ENCODE measurements at regions not wholly inside any gene's neighbourhood (a gene's known extent, or its start where the extent isn't known, plus 50 kb on each side); places are given as distances from the start of the nearest gene placed in this dataset.

DNA sequence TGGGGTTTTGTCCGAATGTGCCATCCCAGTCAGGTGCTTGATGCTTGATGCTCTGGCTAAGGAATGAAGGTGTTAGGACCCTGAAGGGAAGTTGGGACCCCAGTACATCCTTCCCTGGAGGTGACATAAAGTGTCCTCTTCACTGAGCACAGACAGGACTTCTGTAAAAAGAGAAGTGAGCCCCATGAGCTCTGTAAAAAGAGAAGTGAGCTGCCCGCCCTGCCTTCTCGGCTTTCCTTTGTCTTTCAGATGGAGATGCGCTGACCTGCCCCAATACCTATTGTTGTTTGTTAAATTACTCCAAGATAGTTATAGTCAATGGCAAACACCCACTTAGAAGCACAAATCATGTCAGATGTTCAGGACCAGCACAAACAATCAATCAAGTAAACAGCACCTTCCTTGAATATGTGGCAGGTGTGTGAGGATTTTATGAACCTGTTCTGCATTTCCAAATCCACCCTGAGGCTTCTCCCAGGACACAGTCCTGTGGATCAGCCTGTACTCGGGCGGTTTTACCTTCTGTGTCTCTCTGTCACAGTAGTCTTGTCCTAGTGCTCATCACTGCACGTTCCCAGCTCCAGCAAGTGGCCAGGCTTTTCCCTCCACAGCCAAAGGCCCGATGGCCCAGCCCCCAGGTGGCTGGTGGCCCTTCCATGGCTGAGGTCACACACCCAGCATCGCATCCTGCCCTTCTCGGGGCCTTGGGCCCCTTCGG, 191.4 kb downstream of the MTRR start:
- Histone ChIP-seq H3K27me3 (replicated peaks; ENCODE audit: control insufficient read depth, insufficient read depth, low read length) (0 out of 2 replicates have a peak, but pooled peaks cover 1% of the 10 kb centered on the region), H3K36me3 (ENCODE audit: control insufficient read depth, insufficient read depth, low read length) (no peaks in the 10 kb centered on the region)
- no peak for DNase-seq (ENCODE audit: extremely low read depth, insufficient read length)

DNA sequence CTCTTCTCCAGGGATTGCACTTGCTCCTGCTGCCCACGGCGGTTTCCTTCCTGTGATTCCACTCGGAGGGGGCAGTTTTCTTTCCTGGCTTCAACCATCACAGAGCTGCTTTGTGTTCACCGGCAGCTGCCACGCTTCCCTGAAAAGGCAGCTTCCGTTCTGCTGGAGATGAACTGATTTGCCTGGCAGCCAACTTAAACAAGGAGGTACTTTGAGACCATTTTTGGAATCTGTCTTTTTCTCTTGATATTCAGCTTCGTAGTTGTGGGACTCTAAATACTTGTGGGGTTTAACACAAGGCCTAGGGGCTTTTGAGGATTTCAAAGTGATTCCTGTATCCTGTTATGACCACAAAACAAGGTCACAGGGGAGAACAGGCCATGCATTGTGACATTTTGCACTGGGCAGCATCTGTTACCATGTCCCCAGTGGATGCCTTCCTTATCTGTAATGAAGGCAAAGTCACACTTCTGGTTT, 192.0 kb downstream of the MTRR start:
- TF ChIP-seq, protein P1, sequence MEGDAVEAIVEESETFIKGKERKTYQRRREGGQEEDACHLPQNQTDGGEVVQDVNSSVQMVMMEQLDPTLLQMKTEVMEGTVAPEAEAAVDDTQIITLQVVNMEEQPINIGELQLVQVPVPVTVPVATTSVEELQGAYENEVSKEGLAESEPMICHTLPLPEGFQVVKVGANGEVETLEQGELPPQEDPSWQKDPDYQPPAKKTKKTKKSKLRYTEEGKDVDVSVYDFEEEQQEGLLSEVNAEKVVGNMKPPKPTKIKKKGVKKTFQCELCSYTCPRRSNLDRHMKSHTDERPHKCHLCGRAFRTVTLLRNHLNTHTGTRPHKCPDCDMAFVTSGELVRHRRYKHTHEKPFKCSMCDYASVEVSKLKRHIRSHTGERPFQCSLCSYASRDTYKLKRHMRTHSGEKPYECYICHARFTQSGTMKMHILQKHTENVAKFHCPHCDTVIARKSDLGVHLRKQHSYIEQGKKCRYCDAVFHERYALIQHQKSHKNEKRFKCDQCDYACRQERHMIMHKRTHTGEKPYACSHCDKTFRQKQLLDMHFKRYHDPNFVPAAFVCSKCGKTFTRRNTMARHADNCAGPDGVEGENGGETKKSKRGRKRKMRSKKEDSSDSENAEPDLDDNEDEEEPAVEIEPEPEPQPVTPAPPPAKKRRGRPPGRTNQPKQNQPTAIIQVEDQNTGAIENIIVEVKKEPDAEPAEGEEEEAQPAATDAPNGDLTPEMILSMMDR (IDR thresholded peaks at IDR 0.05; ENCODE audit: insufficient read depth, low read length, poor library complexity, severe bottlenecking), result no peak
- H3K4me3 ChIP-seq (replicated peaks; ENCODE audit: low read depth, low read length), result no peak overlapping the region
- no peaks in the 10 kb centered on the region for H3K36me3 ChIP-seq (ENCODE audit: control insufficient read depth, insufficient read depth, low read length)
- H3K27me3 ChIP-seq (replicated peaks; ENCODE audit: control insufficient read depth, insufficient read depth, low read length), result 0 out of 2 replicates have a peak, but pooled peaks cover 1% of the 10 kb centered on the region
- no peak for DNase-seq (ENCODE audit: extremely low read depth, insufficient read length)

More for the DNA sequence above, 191.4 kb downstream of the MTRR start:
- H3K4me3 ChIP-seq (replicated peaks; ENCODE audit: low read depth, low read length), result no peak overlapping the region
- TF ChIP-seq, protein P1 (IDR thresholded peaks at IDR 0.05; ENCODE audit: insufficient read depth, low read length, poor library complexity, severe bottlenecking), result no peak

DNA sequence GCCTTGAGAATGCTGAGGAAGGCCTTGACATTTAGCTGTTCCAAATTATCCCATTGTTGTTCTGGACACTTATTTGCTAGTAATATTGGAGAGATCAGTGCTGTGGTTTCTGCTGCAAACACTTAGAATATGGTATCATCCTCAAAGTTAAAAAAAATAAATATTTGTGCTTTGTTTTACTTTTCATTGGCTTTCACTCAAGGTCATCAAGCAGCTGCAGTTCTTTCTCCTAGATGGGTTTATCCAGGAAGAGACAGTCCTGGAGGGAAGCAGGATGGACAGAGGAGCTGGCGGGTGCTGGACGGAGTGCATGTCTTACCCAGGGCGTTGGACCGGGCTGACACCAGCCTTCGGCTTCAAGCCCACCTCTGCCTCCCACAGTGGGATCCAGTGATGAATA, 193.6 kb downstream of the MTRR start:
- TF ChIP-seq, protein P1 (IDR thresholded peaks at IDR 0.05; ENCODE audit: insufficient read depth, low read length, poor library complexity, severe bottlenecking), result no peak
- no peaks in the 10 kb centered on the region for H3K36me3 ChIP-seq (ENCODE audit: control insufficient read depth, insufficient read depth, low read length)
- H3K27me3 ChIP-seq (replicated peaks; ENCODE audit: control insufficient read depth, insufficient read depth, low read length), result 0 out of 2 replicates have a peak, but pooled peaks cover 1% of the 10 kb centered on the region
- no peak overlapping the region for H3K4me3 ChIP-seq (replicated peaks; ENCODE audit: low read depth, low read length)
- no peak for DNase-seq (ENCODE audit: extremely low read depth, insufficient read length)

DNA sequence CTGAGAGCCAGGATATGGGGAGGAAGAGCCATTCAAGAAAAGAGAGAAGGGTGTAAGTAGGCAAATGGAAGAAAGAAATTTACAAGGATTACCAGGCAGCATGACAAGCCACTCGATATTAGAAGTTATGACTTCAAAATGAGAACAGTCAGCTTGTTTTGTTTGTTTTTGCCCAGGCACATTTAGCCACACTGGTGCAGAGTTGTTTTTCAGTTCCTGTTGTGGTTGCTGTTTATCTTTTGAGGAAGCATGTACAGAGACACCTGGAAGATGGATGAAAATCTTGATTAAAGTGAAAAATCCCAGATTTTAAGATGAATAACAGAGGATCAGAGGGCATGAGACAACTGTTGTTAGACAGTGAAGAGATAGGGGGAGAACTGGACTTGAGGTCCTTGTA, 199.1 kb downstream of the MTRR start:
- H3K36me3 ChIP-seq (ENCODE audit: control insufficient read depth, insufficient read depth, low read length), result no peaks in the 10 kb centered on the region
- no peak for DNase-seq (ENCODE audit: extremely low read depth, insufficient read length)
- H3K27me3 ChIP-seq (replicated peaks; ENCODE audit: control insufficient read depth, insufficient read depth, low read length), result no peaks in the 10 kb centered on the region
- TF ChIP-seq, protein P1 (IDR thresholded peaks at IDR 0.05; ENCODE audit: insufficient read depth, low read length, poor library complexity, severe bottlenecking), result no peak
- no peak overlapping the region for H3K4me3 ChIP-seq (replicated peaks; ENCODE audit: low read depth, low read length)

DNA sequence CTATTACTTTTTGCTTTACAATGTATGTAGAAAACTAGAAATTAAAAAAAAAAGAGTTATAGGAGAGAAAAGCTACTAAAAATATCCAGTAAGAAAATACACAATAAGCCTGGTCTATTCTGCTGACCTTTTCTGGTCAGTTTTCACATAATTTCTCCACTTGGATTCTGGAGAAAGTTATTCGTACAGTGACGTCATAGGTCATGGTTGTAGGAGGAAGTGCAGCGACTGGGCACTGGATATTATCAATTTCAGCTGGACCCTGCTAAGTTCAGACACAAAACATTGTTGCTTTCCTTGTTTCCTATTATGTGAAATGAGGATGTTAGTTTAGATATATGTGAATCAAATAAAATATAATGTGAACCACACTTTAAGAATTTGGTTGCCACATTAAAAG, 201.2 kb downstream of the MTRR start:
- H3K27me3 ChIP-seq (replicated peaks; ENCODE audit: control insufficient read depth, insufficient read depth, low read length), result no peaks in the 10 kb centered on the region
- TF ChIP-seq, protein P1 (IDR thresholded peaks at IDR 0.05; ENCODE audit: insufficient read depth, low read length, poor library complexity, severe bottlenecking), result no peak
- no peak overlapping the region for H3K4me3 ChIP-seq (replicated peaks; ENCODE audit: low read depth, low read length)
- DNase-seq (ENCODE audit: extremely low read depth, insufficient read length), result no peak
- no peaks in the 10 kb centered on the region for H3K36me3 ChIP-seq (ENCODE audit: control insufficient read depth, insufficient read depth, low read length)

Data from GM06990 (cell line).